Suprapubic skin (tissue), 3 donors: ENCODE measurements at regions not wholly inside any gene's neighbourhood (a gene's known extent, or its start where the extent isn't known, plus 50 kb on each side); places are given as distances from the start of the nearest gene placed in this dataset.

ENCODE experiments used
- CTCF ChIP-seq, 2 donors: fragments of 200-600 bp in 1 of 2; fragments of 450-650 bp in 1 of 2; sonication (generic) in 1 of 2; IDR thresholded peaks; one replicate each; pipeline ENCODE4 v1.5.1; 2016 to 2019; ENCODE audit warnings: antibody characterized with exemption in 2 of 2, mild to moderate bottlenecking in 1 of 2, moderate library complexity in 1 of 2
- POLR2A ChIP-seq, 2 donors: fragments of 450-650 bp; IDR thresholded peaks; one replicate each; pipeline ENCODE4 v1.6.1; 2017; ENCODE audit warnings: antibody characterized with exemption in 2 of 2, mild to moderate bottlenecking in 2 of 2, moderate library complexity in 2 of 2

GRCh38 chr3:44001072-44001471 lies 240.6 kb upstream of the TOPAZ1 start:
- TF ChIP-seq POLR2A (IDR thresholded peaks at IDR 0.05) (no peak), CTCF (IDR thresholded peaks at IDR 0.05) (no peak)
